IPS DF 19.7 (cell line): ENCODE measurements at regions not wholly inside any gene's neighbourhood (a gene's known extent, or its start where the extent isn't known, plus 50 kb on each side); places are given as distances from the start of the nearest gene placed in this dataset.
"Not testable (repeated sequence)": the region's sequence is repeated elsewhere in the genome, so short reads cannot be mapped to it uniquely, and the experiment has no call there.

Source experiments
- DNase-seq: peaks from one replicate; pipeline ENCODE4 v3.0.0-alpha.2; 2013; ENCODE audit warnings: low read depth, low spot score

DNA sequence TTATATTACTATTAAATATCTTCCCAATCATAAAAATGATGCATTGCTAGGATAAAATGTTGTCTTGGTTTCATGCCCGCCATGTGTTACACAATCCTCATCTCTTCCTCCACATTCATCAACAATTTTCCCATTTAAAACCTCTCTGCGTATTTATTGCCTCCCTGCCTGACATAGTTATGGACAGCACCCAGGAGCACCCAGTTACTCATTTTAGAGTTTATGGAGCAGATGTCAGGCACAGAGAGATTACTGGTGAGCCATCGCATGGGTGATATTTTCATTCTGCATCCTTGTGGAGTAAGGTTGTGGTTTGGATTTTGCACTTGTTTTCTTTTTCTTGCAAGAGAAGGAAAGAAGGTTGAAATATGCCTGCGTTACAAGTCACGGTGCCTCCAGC lies 116.7 kb upstream of the NPAS2 start:
- no peak for DNase-seq

DNA sequence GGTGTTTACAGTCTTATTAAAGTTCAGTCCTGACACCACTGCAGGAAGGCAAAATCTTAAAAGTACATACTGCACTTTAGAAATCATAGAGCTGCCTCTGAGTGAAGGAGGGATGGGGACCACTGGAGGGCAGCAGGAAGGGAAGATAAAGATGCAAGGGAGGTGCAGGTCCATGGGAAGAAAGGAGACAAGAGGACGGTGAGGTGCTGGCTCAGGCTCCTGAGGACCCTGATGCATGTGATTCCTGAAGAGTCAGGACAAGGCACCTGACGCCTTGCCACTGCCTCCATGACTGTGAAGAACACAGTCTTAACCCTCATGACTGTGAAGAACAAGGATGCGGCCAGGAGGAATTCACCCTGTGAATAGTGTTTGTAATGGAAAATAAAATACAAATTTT lies 116.2 kb upstream of the NPAS2 start:
- no peak for DNase-seq

DNA sequence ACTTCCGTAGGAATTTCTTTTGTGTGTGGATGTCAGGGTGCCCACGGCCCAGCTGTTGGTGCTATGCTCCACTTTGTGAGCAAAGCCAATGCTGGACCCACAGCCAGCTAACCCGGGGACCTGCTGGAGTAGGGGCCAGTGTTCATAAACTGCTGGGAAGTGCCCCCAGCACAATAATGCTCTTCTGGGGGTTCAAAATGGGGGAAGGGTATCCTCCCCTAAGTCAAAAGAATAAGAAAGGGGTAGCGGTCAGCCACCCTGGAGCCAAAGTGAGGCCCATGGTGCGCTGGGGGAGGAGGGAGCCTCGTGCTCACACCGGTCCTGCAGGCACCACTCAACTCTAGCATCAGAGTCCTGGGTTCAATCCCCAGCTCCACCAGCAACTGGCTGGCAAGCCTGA lies 115.8 kb upstream of the NPAS2 start:
- no peak for DNase-seq

DNA sequence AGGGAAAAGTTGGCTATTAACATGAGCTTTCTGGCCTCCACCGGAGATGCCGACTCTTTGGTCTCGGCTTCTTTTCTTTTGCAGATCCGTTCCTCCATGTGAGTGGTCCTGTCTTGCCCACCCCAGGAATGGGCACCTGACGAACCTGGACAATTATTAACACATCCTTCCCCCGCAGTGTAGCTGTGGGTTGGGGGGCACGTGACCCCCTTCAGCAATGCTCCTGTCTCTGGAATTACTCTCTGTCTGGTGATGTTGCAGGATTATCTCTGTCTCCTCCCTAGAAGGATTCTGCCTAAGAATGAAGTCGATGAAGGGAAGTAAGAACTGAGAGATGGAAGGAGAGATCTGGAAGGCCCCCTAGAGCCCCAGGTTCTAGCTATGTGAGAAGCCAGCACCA lies 115.2 kb upstream of the NPAS2 start:
- DNase-seq: no peak

DNA sequence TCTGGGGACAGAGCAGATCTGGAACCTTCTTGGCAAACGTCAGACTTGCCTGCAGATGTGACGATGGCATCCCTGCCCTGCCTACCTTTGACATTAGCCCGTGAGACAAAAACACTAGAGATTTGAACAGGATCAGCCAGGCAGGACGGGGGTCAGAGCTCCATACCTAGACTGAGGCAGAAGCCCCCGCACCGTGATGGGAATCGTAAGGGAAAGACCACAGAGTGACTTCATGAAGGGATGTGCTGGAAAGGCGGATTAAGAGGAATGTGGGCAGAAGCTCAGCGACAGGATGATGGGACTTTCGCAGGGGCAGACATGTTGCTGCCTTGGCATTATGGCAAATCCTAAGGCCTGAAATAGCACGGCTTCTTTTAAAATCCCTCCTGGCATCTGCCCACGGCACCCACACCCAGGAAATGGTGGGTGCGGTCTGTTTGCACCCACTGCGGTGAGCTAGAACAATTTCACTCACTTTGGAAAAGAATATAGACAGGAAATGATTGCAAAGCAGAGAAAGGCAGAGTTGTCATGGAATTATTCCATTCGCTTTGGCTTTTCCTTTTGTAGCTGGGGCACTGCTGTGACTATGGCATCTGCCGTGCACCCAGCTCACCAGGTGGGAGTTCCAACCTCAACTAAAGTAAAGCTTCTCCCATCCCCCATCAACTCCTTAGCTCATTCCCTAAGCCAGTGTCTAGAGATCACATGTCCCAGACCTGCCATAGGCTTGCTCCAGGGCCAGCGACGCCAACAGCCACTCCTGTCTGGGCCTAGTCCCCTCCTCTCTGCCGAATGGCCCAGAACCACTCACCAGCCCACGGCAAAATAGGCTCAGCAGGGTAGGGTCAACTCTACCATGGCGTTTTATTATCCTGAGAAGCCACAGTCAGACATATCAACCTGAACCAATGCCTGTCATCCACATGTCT lies 112.7 kb upstream of the NPAS2 start:
- no peak for DNase-seq

DNA sequence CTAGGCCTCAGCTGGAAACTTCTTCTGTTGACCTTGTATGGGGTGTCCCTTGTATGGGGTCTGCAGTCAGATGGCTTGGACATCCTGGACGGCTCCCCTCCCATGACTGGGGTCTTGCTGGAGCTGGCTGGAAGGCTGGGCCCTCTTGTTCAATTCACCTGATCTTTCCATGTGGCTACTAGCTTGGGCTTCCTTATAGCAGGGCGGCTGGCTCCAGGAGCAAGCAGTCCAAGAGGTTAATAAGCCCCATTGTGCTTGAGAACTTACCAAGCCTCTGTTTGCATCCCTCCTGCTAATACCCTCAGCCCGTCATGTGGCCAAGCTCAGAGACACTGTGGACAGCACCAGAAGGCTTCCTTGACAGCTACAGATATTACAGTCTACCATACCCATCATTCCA lies 111.6 kb upstream of the NPAS2 start:
- DNase-seq: no peak

DNA sequence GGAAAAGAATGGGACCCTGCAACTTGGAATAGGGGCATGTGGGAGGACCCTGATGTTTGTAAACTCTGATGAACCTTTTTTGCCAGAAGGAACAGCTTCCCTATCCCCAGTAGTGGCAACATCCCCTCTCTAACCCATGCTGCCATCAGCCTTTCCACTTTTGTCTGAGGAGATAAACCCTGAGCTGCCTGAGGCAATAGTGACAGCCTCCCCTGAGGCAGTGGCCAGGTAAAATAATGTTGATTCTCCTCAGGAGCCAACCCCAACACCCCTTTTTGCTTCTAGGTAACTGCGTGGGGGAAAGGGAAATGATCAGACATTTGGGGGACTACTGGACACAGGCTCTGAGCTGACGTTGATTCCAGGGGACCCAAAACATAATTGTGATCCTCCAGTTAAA lies 106.8 kb upstream of the NPAS2 start:
- DNase-seq: no peak

DNA sequence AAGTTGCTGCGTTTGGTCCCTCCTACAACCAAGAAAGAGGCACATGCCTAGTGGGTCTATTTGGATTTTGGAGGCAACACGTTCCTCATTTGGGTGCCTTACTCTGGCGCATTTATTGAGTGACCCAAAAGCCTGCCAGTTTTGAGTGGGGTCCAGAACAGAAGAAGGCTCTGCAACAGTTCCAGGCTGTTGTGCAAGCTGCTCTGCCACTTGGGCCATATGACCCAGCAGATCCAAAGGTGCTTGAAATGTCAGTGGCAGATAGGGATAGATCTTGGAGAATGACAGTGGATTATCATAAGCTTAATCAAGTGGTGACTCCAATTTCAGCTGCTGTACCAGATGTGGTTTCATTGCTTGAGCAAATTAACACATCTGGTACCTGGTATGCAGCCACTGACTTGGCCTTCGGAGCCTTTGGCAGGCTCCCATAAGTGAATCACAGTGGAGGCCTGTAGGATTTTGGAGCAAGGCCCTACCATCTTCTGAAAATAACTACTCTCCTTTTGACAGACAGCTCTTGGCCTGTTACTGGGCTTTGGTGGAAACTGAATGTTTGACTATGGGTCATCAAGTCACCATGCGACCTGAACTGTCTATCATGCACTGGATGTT lies 105.4 kb upstream of the NPAS2 start:
- not testable (repeated sequence) for DNase-seq

DNA sequence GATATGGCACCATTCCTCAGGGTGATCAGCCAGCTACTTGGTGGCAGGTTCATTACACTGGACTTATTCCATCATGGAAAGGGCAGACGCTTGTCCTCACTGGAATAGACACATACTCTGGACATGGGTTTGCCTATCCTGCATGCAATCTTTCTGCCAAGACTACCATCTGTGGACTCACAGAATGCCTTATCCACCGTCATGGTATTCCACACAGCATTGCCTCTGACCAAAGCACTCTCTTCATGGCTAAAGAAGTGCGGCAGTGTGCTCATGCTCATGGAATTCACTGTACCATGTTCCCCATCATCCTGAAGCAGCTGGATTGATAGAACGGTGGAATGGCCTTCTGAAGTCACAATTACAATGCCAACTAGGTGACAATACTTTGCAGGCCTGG lies 104.1 kb upstream of the NPAS2 start:
- DNase-seq: not testable (repeated sequence)

DNA sequence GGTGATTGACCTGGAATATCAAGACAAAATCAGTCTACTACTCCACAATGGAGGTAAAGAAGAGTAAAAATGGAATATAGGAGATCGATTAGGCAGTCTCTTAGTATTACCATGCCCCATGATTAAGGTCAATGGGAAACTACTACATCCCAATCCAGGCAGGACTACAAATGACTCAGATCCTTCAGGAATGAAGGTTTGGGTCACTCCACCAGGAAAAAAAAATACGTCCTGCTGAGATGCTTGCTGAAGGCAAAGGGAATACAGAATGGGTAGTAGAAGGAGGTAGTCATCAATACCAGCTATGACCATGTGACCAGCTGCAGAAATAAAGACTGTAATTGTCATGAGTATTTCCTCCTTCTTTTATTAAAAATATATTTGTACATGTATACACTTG lies 103.4 kb upstream of the NPAS2 start:
- no peak for DNase-seq

DNA sequence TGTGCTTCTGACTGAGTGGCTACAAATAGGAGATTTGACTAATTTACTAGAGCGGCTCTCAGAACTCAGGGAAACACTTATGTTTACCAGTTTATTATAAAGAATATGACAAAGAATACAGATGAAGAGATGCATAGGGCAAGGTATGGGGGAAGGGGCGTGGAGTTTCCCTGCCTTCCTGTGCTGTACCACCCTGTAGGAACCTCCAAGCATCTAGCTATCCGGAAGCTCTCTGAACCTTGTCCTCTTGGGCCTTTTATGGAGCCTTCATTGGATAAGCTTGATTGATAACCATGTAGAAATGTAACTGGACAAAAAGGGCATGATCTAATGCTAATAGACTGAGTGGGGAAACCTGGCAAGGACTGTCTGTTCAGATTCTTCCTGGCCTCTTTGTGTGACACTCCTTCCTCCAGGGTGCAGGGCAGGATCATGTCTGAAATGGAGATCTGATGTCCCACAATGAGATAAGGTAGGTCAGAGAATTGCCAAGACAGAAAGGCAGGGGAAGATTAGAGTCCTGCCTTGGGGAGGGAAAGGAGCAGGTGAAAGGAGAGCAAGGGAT lies 101.8 kb upstream of the NPAS2 start:
- DNase-seq: no peak

DNA sequence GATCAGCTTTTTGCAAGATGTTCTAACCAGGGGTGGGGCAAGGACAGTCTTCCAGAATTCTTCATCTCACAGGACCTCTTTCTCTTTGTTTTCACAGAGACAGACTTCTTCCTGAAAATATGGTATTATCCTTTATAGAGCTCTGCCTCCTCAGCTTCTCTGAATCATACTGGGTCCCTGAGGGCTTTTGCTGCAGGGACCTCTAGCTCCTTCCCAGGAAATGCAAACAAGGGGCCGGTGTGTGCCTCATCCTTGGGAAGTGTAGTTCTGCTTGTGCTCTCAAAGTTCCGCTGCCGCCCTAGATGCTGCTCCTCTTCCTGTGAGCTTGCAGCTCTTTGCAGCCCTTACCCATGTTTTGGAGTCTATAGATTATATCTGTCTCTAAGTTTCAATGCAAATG lies 99.5 kb upstream of the NPAS2 start:
- DNase-seq: no peak

DNA sequence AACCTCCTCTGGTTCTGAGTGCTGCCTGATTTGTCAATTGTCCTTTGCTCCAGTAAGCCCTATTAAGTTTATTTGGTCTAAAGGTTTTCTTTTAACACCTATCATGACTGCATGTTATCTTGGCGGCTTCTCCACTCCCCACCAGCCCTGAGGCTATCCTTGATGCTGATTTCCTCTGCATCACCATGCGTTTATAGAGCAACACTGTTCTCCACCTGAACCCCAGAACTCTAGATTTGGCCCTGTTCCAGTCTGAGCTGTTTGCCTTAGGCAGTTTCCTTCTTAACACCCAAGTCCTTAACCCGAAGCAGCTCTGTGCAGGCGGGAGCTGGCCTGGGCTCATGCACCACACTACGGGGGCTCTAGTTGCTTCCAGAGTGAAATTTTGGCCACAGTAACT lies 98.2 kb upstream of the NPAS2 start:
- DNase-seq: no peak

DNA sequence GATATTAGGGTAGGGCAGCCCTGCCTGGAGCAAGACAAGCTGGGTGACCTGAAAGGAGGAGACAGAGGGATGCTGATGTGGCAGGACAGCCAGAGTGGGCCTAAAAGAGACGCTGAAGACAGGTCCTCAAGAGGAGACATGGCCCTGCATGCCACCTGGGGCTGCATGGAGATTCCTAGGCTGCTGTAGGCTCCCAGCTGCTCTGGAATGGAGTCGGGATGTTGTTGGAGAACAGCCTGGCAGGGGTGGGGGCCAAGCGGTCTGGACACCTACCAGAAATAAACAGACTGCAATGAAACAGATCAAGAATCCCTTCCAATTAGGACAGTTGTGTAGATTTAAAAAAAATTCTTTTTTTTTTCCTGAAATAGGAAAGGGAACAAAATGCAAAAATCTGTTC lies 97.8 kb upstream of the NPAS2 start:
- no peak for DNase-seq

DNA sequence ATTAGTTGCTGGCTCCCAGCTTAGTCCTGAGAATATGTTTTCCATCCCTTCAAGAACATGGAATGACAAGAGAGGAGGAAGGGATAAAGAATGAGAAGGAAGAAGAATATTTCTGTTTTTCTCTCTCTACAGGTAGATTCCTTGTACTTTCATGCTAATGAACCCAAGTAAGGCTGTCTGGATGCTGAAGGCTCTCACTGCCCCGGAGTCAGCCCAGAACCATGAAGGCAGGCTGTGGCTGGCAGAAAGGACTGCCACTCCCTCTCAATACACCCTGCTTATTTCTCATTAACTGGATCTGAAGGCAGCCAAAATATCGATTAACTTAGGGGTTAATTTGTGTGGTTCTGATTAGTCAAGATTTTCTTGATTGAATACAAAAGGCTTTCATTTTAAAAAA lies 93.1 kb upstream of the NPAS2 start:
- no peak for DNase-seq

DNA sequence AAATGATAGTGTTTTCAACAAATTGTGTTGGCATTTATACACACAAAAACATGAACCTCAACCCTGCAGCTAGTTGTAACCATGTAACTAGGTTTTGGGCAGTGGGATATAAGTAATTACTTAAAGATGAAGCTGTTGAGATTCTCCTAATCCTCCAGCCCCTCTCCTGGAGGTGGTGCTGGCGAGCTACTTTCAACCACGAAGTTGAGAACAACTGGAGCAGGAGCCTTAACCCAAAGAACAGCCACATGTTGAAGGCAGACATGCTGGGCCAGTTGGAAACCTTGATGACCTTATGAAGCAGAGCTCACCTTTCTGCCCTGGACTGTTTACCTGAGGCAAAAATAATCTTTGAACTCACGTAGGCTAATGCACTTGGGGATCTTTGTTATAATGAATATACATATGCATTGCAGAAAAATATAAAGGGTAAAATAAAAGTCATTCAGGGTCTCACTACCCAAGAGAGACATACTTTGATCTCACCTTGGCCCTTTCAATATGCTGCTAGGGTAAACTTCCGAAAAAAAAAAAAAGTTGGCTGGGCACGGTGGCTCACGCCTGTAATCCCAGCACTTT lies 89.6 kb upstream of the NPAS2 start:
- no peak for DNase-seq

DNA sequence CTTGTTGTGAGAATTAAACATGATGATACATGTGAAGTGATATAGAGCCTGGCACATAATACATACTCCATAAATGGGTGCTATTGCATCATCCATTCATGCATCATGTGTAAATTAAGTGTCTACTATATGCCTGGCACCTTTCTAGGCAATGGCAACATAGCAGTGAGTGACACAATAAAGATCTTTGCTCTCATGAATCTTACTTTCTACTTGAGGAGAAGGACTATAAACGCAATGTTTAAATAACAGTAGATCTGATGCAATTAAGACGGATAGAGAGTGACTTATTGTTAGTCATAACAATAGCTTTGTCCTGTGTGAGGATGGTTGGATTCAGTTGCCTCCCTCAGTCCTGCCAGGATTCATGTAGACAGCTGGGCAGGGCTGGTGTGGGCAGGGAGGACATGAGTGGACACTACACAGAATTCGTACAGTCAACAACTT lies 88.4 kb upstream of the NPAS2 start:
- DNase-seq: no peak

DNA sequence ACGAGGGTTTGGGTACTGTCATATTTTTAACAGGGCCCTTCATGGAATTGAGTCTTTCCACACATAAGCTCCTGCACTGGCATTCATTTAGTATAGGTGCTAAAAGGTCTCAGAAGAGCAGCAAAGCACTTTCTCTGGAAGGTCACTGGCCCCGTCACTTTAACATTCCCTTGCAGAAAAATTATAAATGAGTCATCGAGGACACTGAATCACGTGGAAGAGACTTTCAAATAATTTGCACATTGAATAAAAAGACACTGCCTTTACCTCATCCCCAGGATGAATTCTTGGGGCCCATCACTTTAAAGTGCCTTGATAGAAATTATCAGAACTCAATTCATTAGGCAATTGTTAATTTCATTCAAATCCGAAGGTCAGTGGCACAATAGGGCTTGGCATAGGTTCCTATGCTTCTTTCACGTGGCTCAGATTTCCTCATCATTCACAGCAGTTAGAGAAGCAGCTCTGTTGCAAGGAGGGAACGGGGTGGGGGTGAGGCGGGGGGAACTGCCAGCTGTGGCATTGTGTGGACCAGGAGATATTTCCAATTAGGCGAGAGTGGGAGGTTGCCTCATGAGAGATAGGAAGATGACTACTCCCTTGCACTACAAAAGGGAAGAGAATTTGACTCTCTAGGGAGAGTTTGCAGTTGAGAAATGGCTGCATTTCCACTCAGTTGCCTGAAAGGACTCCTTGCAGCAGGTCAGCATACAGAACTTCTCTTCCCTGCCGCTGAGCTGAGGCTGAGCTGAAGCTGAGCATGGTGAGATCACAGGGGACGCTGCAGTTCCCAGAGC lies 86.3 kb upstream of the NPAS2 start:
- no peak for DNase-seq

DNA sequence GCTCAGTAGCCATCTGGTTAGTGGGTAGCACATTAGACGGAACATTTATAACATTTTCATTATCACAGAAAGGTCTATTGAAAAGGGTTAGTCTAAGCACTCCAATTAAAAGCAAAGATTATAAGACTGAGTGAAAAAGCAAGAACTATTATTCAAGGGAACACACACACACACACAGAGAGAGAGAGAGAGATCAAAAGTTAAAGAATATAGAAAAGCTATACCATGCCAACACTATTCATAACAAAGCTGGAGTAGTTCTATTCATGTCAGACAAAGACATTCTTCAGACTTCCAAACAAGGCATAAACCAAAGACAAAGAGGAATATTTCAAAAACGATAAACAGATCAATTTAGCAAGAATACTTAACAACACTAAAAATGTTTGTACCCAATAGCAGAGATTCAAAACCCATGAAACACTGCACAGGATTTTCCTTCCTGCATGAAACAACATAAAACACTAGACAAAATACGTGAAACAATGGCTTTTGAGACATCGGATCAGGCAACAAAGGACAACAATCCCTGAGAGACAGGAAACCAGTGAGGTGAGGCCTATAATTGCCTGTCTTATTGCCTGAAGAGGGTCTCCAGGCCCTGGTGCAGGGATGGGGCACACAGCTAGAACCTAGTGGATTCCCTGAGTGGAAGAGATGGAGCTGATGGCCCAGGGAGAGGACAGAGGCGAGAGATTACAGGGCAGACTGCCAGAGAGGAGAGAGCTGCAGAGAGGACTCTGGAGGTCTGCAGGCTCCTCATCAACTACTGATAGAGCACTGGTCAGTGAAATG lies 83.6 kb upstream of the NPAS2 start:
- DNase-seq: no peak

DNA sequence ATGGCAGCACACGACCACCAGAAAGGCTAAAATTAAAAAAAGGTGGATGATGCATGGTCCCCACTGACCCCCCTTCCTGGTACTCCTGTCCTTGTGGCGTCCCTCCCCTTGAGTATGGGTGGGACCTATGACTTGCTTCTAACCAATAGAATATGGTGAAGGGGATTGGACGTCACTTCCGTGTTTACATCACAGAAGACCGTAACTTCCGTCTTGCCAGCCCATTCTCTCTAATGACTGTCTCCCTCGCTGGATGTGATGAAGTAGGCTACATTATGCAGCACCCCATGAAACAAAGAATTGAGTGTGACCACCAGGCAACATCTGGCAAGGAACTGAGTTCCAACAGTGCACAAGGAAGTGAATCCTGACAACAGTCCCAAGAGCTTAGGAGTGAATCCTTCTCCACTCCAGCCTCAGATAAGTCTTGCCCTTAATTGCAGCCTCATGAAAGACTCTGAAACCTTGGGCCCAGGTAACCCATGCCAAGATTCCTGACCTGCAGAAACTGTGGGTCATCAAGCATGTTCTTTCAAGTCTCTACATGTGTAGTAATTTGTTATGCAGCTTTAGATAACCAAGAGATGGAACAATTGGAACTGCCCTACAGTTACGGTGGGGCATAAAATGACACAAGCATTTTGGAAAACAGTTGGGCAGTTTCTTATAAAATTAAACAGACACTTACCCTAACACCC lies 80.1 kb upstream of the NPAS2 start:
- DNase-seq: no peak
